GM13976 (cell line): ENCODE measurements at regions not wholly inside any gene's neighbourhood (a gene's known extent, or its start where the extent isn't known, plus 50 kb on each side); places are given as distances from the start of the nearest gene placed in this dataset.
"Not testable (repeated sequence)": the region's sequence is repeated elsewhere in the genome, so short reads cannot be mapped to it uniquely, and the experiment has no call there.

Experiments
- DNase-seq: peaks from one replicate; pipeline ENCODE4 v3.0.0; 2012; ENCODE audit warnings: low spot score
- CTCF ChIP-seq: IDR thresholded peaks from 2 replicates; pipeline ENCODE4 v1.5.1; 2012; ENCODE audit warnings: borderline replicate concordance, mild to moderate bottlenecking; ENCODE audit not compliant: insufficient read depth; ENCODE audit errors: extremely low read depth, missing control alignments, control extremely low read depth
- in situ Hi-C: fragments of 300-500 bp; cut with MboI; formaldehyde crosslinking; loops from one replicate; pipeline ENCODE4 v1.12.0; 2022; ENCODE audit warnings: low sequenced_read_pairs, mixed read lengths, inconsistent platforms; ENCODE audit not compliant: unreplicated experiment

GRCh38 chr18:9017167-9017904, 85.2 kb upstream of the NDUFV2 start:
- peak; percentile 83 for DNase-seq
- in situ Hi-C loops, result no loop called here
- TF ChIP-seq CTCF, result no peak

- no peak for DNase-seq
- in situ Hi-C loops, result no loop called here
- TF ChIP-seq CTCF, result no peak
Observed at GRCh38 chr18:9017905-9018227, 84.6 kb upstream of the NDUFV2 start.

- in situ Hi-C loops, result no loop called here
Observed at GRCh38 chr18:9019135-9019534, 83.4 kb upstream of the NDUFV2 start.

GRCh38 chr18:9020221-9020620, 82.3 kb upstream of the NDUFV2 start:
- in situ Hi-C loops, result no loop called here
- TF ChIP-seq CTCF, result no peak
- no peak for DNase-seq

More at GRCh38 chr18:9019135-9019534, 83.4 kb upstream of the NDUFV2 start:
- TF ChIP-seq CTCF, result no peak
- DNase-seq, result no peak

DNA sequence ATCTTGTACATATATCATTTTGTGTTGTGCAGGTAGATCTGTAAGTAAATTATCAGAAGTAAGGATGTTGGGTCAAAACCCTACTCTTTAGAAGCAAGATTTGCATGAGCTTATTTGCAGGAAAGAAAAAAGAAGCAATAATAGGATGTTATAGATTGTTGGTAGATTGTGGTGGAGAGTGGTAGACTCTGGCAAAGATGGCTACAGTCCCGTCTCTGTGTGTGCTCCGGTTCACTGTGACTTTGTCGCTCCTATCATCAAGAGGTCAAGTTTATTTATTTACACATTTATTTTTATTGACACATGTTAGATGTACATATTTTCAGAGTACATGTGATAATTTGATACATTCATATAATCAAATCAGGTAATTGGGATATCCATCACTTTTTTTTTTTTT, 81.0 kb upstream of the NDUFV2 start:
- in situ Hi-C loops, result no loop called here
- no peak for DNase-seq
- no peak for TF ChIP-seq CTCF

DNA sequence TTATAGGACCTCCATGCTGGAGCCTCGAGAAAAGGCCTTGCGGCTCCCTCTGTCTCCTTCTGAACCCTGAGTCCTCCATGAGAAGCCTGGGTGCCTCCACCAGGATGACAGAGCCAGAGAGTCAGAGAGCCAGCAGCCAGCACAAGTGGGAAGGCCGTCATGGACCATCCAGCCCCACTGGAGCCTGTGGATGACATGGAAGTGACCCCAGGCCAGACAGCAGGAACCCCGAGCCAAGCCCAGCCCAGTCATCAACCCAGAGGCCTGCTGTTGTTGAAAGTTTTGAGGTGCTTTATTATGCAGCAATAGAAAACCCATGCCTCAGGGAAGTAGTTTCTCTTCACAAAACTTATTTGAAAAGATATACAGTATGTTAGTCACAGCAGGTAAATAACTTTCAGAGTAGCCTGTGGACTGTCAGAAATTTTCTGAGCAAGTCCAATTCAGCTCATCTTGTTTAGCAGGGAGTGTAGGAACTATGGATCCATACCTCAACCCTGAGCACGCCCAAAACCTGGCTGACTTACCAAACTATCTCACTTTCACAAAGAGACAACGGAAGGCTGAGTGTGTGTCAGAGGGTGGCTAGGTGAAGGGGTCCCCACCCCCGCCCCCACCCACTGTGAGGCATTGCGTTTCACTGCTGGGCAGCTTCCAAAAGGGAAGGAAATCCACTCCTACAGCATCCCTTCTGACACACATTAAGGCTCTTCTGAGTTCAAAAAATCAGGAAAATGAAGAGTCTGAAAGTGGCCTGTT, 79.9 kb upstream of the NDUFV2 start:
- in situ Hi-C loops, result no loop called here
- DNase-seq, result no peak
- TF ChIP-seq CTCF, result no peak

DNA sequence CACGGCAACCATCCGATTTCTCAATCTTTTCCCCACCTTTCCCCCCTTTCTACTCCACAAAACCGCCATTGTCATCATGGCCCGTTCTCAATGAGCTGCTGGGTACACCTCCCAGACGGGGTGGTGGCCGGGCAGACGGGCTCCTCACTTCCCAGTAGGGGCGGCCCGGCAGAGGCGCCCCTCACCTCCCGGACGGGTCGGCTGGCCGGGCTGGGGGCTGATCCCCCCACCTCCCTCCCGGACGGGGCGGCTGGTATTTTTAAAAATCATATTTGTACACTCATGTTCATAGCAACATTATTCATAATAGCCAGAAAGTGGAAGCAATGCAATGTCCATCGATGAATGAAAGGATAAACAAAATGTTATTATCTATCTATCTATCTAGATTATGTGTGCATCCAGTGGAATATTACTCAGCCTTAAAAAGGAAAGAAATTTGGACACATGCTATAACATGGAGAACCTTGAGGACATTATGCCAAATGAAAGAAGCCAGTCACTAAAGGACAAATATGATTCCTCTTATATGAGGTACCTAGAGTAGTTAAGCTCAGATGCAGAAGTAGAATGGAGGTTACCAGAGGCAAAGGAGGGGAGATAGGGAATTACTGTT, 78.4 kb upstream of the NDUFV2 start:
- in situ Hi-C loops, DNase-seq: not testable (repeated sequence)
